GM12878 (cell line): ENCODE measurements at regions not wholly inside any gene's neighbourhood (a gene's known extent, or its start where the extent isn't known, plus 50 kb on each side); places are given as distances from the start of the nearest gene placed in this dataset.

Experiments used
- ATF2 ChIP-seq: IDR thresholded peaks from 2 replicates; pipeline ENCODE4 v1.6.1; 2012; ENCODE audit warnings: low read length, inconsistent platforms
- CTCF ChIP-seq, 3 experiments: IDR thresholded peaks in 2 of 3; conservative IDR thresholded peaks in 1 of 3; 2 replicates each; pipeline ENCODE4 v1.5.1; 2011; ENCODE audit warnings: low read depth in 3 of 3, low read length in 3 of 3, mild to moderate bottlenecking in 3 of 3, control low read depth in 2 of 3, moderate library complexity in 2 of 3, inconsistent platforms in 1 of 3, mixed read lengths in 1 of 3; ENCODE audit not compliant: control insufficient read depth in 2 of 3, insufficient read depth in 1 of 3; ENCODE audit errors: extremely low read depth in 1 of 3
- ESRRA ChIP-seq: IDR thresholded peaks from 2 replicates; pipeline ENCODE4 v1.6.1; 2012; ENCODE audit warnings: mild to moderate bottlenecking, low read length, improper control_type of control experiment
- EZH2 ChIP-seq: IDR thresholded peaks from 2 replicates; pipeline ENCODE4 v1.6.1; 2012; ENCODE audit warnings: low read depth, mild to moderate bottlenecking, control low read depth, inconsistent platforms, low read length, borderline replicate concordance; ENCODE audit not compliant: control insufficient read depth
- IKZF1 ChIP-seq: fragments of 450-650 bp; conservative IDR thresholded peaks from 2 replicates; pipeline ENCODE4 v1.6.1; 2017; ENCODE audit warnings: antibody characterized with exemption, mild to moderate bottlenecking
- MYB ChIP-seq: fragments of 150-350 bp; IDR thresholded peaks from 2 replicates; pipeline ENCODE4 v1.6.1; 2014; ENCODE audit warnings: mild to moderate bottlenecking, low read depth, low read length, borderline replicate concordance
- POLR2A ChIP-seq: IDR thresholded peaks from 2 replicates; pipeline ENCODE4 v1.6.1; 2011; ENCODE audit warnings: low read depth, mild to moderate bottlenecking, low read length
- POU2F2 ChIP-seq: IDR thresholded peaks from 3 replicates; pipeline ENCODE4 v1.6.1; 2011; ENCODE audit warnings: low read depth, mild to moderate bottlenecking, low read length, borderline replicate concordance
- RAD21 ChIP-seq: IDR thresholded peaks from 2 replicates; pipeline ENCODE4 v1.6.1; 2011; ENCODE audit warnings: mild to moderate bottlenecking, low read depth, low read length, moderate library complexity; ENCODE audit not compliant: insufficient read depth
- SMAD5 ChIP-seq: IDR thresholded peaks from 2 replicates; pipeline ENCODE4 v1.6.1; 2016; ENCODE audit warnings: antibody characterized with exemption, low read depth
- TCF3 ChIP-seq: IDR thresholded peaks from 2 replicates; pipeline ENCODE4 v1.6.1; 2012; ENCODE audit warnings: low read depth, mild to moderate bottlenecking, low read length, borderline replicate concordance; ENCODE audit not compliant: insufficient read depth
- YY1 ChIP-seq: IDR thresholded peaks from 2 replicates; pipeline ENCODE4 v1.6.1; 2011; ENCODE audit warnings: low read depth, mild to moderate bottlenecking, low read length
- ZNF622 ChIP-seq: fragments of 450-650 bp; IDR thresholded peaks from 2 replicates; pipeline ENCODE4 v1.6.1; 2017; ENCODE audit warnings: mild to moderate bottlenecking, inconsistent platforms

- TF ChIP-seq CTCF (IDR thresholded peaks at IDR 0.05 in 2 of 3, conservative IDR thresholded peaks at IDR 0.05 in 1 of 3; ENCODE audit: control insufficient read depth in 2 of 3, extremely low read depth in 1 of 3, insufficient read depth in 1 of 3, low read depth in 3 of 3, low read length in 3 of 3) (no peak), RAD21 (no peak), ATF2 (no peak), IKZF1 (no peak), YY1 (no peak), POLR2A (no peak), MYB (no peak), POU2F2 (no peak), ESRRA (no peak), EZH2 (no peak), TCF3 (no peak), SMAD5 (no peak), ZNF622 (no peak)
These were observed 406.7 kb downstream of the RPS6KC1 start for GRCh38 chr1:213457733-213458132.
